CD4-positive, alpha-beta T cell treated with Interleukin-6 at 100 ng/mL for 8 hours (primary cell): ENCODE measurements at regions not wholly inside any gene's neighbourhood (a gene's known extent, or its start where the extent isn't known, plus 50 kb on each side); places are given as distances from the start of the nearest gene placed in this dataset.

Source experiments
- DNase-seq: peaks from one replicate; pipeline ENCODE4 v3.0.0-alpha.2; 2020; ENCODE audit warnings: mixed read lengths, low spot score

DNA sequence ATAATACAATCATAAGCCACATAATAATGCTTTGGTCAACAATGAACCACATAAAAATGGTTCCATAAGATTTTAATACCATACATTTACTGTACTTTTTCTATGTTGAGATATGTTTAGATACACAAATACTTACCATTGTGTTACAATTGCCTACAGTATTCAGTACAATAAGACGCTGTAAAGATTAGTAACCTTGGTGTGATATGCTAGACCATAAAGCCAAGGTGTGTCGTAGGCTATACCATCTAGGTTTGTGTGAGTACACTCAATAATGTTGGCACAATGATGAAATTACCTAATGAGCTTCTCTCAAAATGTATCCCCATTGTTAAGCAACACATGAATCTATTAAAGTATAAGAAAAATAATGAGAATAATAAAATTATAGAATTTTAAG is 662.3 kb downstream of the SATB2 start:
- no peak for DNase-seq

GRCh38 chr2:198791623-198792022 is 666.1 kb downstream of the SATB2 start:
- no peak for DNase-seq

DNA sequence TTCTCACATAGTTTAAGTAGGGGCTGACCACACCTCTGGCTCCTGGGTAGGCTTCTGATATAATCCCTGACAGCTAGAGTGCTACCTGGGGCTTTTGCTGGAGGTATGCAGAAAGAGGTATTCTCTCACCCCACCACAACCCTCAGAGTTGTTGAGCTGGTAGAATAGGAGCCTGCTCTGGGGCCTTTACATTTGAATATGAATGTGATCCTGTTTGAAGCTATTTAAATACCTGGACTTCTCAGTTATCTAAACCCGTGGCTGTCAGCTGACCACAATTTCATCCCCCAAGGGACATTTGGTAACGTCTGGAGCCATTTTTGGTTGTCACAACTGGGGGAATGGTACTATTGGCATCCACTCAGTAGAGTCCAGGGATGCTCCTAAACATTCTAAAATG is 669.1 kb downstream of the SATB2 start:
- no peak for DNase-seq

DNA sequence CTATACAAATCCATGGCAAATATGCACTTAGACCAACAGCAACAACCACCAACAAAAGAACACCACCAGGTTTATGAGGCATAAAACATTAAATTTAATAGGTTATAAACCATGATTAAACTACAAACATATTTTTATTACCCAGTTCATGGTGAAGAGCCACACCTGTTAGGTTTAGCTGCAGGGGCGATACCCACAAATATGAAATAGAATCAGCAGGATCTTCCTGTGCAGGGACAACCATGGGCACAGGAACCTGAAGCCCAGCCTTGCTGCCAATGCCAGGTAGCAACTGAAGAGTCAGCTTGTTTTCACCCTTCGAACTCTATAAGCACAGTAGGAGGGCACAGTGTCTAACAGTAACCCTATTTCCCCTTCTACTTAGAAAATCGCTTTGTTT is 675.0 kb downstream of the SATB2 start:
- no peak for DNase-seq

- DNase-seq = no peak
Observed at GRCh38 chr2:198776616-198777406, 680.9 kb downstream of the SATB2 start.

- no peak for DNase-seq
Observed at GRCh38 chr2:198775737-198776136, 682.0 kb downstream of the SATB2 start.

- DNase-seq = no peak
Observed at GRCh38 chr2:198774576-198774975, 683.2 kb downstream of the SATB2 start.

DNA sequence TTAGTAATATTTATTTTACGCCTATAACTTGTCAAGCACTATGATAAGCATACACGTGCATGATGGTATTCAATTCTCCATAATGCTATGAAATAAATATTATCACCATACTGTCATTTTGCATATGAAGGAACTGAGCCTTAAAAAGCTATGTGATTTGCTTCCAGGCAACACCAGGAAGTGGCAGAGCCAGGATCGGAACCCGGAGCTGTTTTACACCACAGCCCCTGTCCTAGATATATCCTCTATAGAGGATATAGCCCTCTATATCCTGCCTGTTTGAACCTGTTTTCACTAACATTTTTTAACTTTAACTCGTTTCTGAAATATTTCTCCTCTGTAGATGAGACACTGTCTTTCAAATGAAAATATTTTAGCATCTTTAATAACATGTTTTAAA is 690.0 kb downstream of the SATB2 start:
- no peak for DNase-seq

DNA sequence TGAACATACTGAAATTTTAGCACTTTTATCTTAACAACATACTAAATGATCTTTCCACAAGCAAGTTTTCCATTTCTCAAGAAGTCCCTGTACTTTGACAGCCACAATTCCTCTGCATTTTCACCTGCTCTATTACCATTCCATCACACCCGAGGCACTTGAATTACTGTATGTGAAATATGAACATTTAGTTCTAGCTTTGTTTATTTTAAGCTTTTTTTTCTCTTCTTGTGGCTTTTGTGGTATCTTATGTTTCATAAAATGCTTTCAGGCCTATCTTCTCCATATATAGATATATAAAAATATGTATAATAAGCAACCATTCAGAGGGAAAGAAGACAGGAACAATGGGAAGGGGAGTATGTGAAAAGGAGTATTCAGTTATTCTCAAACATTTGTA is 693.9 kb downstream of the SATB2 start:
- no peak for DNase-seq

DNA sequence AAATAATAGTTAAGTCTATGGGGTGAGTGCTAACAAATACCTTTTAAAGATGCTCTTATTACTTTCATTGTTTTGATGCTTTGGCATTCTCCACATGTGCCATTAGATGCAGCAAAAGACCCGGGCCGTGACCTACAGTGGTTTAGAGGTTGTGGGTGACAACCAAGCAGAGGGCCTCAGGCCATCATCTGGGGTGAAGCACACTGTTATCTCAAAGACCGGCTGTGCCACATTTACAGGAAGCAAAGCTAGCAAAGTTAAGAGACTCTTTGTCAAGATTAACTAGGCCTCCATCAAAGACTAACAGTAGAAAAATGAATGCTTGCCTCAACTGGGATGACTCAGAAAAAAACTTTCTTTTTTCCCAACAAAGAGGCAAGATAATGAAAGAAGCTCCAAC is 695.3 kb downstream of the SATB2 start:
- DNase-seq = no peak

DNA sequence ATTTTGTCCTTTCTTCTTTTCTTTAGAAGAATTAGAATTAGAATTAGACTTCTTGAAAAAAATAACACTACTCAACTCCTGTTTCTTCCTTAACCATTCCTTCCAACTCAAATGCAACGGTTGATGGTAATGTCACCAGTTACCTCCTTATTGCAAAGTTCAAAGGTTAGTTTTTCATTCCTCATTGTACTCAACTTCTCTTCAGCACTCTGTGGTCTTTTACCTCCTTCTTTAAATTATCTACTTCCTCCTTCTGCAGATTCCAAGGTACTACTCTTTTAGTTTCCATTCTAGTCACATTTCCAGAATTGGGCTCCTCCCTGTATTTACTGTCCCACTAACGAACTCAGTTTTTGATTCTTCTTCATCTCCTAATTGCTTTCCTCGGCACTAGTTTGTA is 700.7 kb downstream of the SATB2 start:
- DNase-seq = no peak

- no peak for DNase-seq
Observed at GRCh38 chr2:198756166-198756565, 701.6 kb downstream of the SATB2 start.

GRCh38 chr2:198753101-198753500 is 704.6 kb downstream of the SATB2 start:
- no peak for DNase-seq

GRCh38 chr2:198749364-198749763 is 708.4 kb downstream of the SATB2 start:
- no peak for DNase-seq

GRCh38 chr2:198731842-198732399 is 725.8 kb downstream of the SATB2 start:
- DNase-seq = no peak

GRCh38 chr2:198720266-198720665 is 737.5 kb downstream of the SATB2 start:
- DNase-seq = no peak

GRCh38 chr2:198717451-198717850 is 740.3 kb downstream of the SATB2 start:
- no peak for DNase-seq

GRCh38 chr2:198715302-198715835 is 742.4 kb downstream of the SATB2 start:
- DNase-seq = no peak

- no peak for DNase-seq
Observed at GRCh38 chr2:198712485-198712884, 745.3 kb downstream of the SATB2 start.

GRCh38 chr2:198711484-198711883 is 746.3 kb downstream of the SATB2 start:
- no peak for DNase-seq

- DNase-seq = no peak
Observed at GRCh38 chr2:198710562-198710961, 747.2 kb downstream of the SATB2 start.

- no peak for DNase-seq
Observed at GRCh38 chr2:198706476-198707082, 751.2 kb downstream of the SATB2 start.

DNA sequence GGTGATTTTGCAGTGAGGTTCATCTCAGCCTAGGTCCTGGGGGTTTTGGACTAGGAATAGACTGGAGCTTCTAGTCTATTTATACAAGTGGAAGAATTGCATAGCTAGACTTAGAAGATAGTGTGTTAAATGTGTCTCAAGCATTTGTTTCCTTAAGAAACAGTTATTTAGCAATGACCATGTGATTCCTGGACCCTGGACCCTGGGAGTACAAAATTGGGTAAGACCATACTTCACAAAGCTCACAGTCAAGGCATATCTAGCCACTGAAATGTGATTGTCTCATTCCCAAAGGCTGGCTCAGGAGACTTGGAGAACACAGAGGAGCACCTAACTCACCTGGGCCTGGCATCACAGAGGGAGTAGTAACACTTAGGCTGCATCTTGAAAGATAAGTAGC is 754.5 kb downstream of the SATB2 start:
- no peak for DNase-seq
